CD4-positive, alpha-beta T cell (primary cell): ENCODE measurements at regions not wholly inside any gene's neighbourhood (a gene's known extent, or its start where the extent isn't known, plus 50 kb on each side); places are given as distances from the start of the nearest gene placed in this dataset.

ENCODE experiments used
- ATAC-seq: fragments of 200-7000 bp; cut with Tn5 transposase; one replicate; pipeline ENCODE4 v1.10.0; 2022; ENCODE audit warnings: mild to moderate bottlenecking; ENCODE audit not compliant: poor library complexity
- CTCF ChIA-PET: fragments of 350-600 bp; sonication (Branson Sonifier 250); formaldehyde crosslinking; loops from one replicate; lab custom pipeline; 2021; ENCODE audit warnings: antibody characterized with exemption, inconsistent platforms; lab: Charles Lee
- POLR2A ChIA-PET: fragments of 350-600 bp; sonication (Branson Sonifier 250); formaldehyde crosslinking; loops from one replicate; lab custom pipeline; 2021; ENCODE audit warnings: antibody characterized with exemption, inconsistent platforms; lab: Charles Lee
- DNase-seq, 14 experiments: peaks; one replicate each; pipeline ENCODE4 v3.0.0-alpha.2; 2013 to 2020; ENCODE audit warnings: mixed read lengths in 2 of 14
- H3K27ac ChIP-seq, 2 donors: one replicate each; pipeline versions ENCODE4 v1.5.1 to v1.7.0; 2013; ENCODE audit warnings: low read length in 2 of 2, low read depth in 1 of 2, mild to moderate bottlenecking in 1 of 2
- H3K27me3 ChIP-seq, 2 experiments: 1 replicate in 1 of 2; 2 replicates in 1 of 2; pipeline versions ENCODE4 v1.6.1 to v1.7.0; 2013; ENCODE audit warnings: low read length in 2 of 2, control low read depth in 1 of 2, mild to moderate bottlenecking in 1 of 2, moderate library complexity in 1 of 2; ENCODE audit not compliant: insufficient read depth in 2 of 2, control insufficient read depth in 1 of 2
- H3K36me3 ChIP-seq: one replicate; pipeline ENCODE4 v1.6.1; 2013; ENCODE audit warnings: low read length, control low read depth; ENCODE audit not compliant: insufficient read depth
- H3K4me1 ChIP-seq: one replicate; pipeline ENCODE4 v1.6.1; 2013; ENCODE audit warnings: low read length, control low read depth; ENCODE audit not compliant: insufficient read depth
- H3K4me3 ChIP-seq: one replicate; pipeline ENCODE4 v1.5.1; 2013; ENCODE audit warnings: mild to moderate bottlenecking, low read length, moderate library complexity
- H3K9me3 ChIP-seq, 2 experiments: 1 replicate in 1 of 2; 2 replicates in 1 of 2; pipeline versions ENCODE4 v1.6.1 to v1.7.0; 2013; ENCODE audit warnings: low read length in 2 of 2, mild to moderate bottlenecking in 2 of 2, control low read depth in 1 of 2, moderate library complexity in 1 of 2; ENCODE audit not compliant: control insufficient read depth in 1 of 2, insufficient read depth in 1 of 2
- H3K27ac Mint-ChIP-seq: one replicate; pipeline ENCODE4 v1.8.0; 2020; ENCODE audit warnings: mixed read lengths
- H3K27me3 Mint-ChIP-seq: one replicate; pipeline ENCODE4 v1.8.0; 2021; ENCODE audit warnings: mixed read lengths
- H3K36me3 Mint-ChIP-seq: one replicate; pipeline ENCODE4 v1.8.0; 2021; ENCODE audit warnings: low read depth, mixed read lengths
- H3K4me1 Mint-ChIP-seq: one replicate; pipeline ENCODE4 v1.8.0; 2021; ENCODE audit warnings: low read depth, mixed read lengths
- H3K4me3 Mint-ChIP-seq: one replicate; pipeline ENCODE4 v1.8.0; 2020; ENCODE audit warnings: mild to moderate bottlenecking, mixed read lengths
- H3K9me3 Mint-ChIP-seq: one replicate; pipeline ENCODE4 v1.8.0; 2020; ENCODE audit warnings: mixed read lengths
- intact Hi-C, 2 experiments: fragments of 100-400 bp; cut with DNase I in 1 of 2; cut with micrococcal nuclease in 1 of 2; formaldehyde crosslinking; loops; one replicate each; pipeline versions ENCODE4 v1.15.1 to v1.9.0; 2023 to 2025; cut with DNase I, micrococcal nuclease
- TF ChIP-seq, protein P1 (sequence below): fragments of 200-600 bp; IDR thresholded peaks from one replicate; pipeline ENCODE4 v1.8.0; 2022; ENCODE audit warnings: antibody characterized with exemption, mild to moderate bottlenecking

DNA sequence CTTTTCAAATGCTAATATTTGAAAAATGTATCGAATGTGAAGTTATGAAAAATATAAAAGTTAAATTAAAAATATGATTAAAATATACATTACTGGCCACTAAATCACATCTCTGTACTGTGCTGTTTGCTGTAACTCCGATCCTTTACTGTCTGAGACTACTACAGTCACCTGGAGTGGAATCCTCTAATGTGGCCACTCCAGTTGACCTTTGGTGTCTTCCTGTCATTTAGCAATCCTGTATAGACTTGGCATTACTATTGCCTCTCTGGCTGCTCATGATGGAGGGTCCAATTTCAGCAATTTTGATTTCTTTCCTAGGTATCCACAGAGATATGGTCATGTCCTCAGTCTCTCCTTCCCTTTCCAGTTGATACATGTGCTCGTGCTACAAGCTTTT, 560.0 kb downstream of the CCDC85A start:
- ChIA-PET POLR2A (no interaction called here), CTCF (no interaction called here)
- no peak overlapping the region for H3K27ac Mint-ChIP-seq
- no peaks in the 10 kb centered on the region for H3K36me3 Mint-ChIP-seq
- no peak for ATAC-seq
- no peak overlapping the region for H3K4me3 Mint-ChIP-seq
- TF ChIP-seq, protein P1, sequence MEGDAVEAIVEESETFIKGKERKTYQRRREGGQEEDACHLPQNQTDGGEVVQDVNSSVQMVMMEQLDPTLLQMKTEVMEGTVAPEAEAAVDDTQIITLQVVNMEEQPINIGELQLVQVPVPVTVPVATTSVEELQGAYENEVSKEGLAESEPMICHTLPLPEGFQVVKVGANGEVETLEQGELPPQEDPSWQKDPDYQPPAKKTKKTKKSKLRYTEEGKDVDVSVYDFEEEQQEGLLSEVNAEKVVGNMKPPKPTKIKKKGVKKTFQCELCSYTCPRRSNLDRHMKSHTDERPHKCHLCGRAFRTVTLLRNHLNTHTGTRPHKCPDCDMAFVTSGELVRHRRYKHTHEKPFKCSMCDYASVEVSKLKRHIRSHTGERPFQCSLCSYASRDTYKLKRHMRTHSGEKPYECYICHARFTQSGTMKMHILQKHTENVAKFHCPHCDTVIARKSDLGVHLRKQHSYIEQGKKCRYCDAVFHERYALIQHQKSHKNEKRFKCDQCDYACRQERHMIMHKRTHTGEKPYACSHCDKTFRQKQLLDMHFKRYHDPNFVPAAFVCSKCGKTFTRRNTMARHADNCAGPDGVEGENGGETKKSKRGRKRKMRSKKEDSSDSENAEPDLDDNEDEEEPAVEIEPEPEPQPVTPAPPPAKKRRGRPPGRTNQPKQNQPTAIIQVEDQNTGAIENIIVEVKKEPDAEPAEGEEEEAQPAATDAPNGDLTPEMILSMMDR, result no peak
- intact Hi-C loops, result loop anchor here in 1 of 2 experiments (2.0 kb wide), 1 partner anchor 75 kb away; no protein-coding TSS in a partner anchor
- Histone ChIP-seq H3K27ac (no peak overlapping the region), H3K4me3 (no peak overlapping the region), H3K4me1 (no peaks in the 10 kb centered on the region), H3K9me3 (no peaks in the 10 kb centered on the region), H3K27me3 (no peaks in the 10 kb centered on the region), H3K36me3 (no peaks in the 10 kb centered on the region)
- H3K9me3 Mint-ChIP-seq, result peaks cover 2% of the 10 kb centered on the region
- DNase-seq, result no peak
- H3K27me3 Mint-ChIP-seq, result no peaks in the 10 kb centered on the region
- H3K4me1 Mint-ChIP-seq, result no peaks in the 10 kb centered on the region

DNA sequence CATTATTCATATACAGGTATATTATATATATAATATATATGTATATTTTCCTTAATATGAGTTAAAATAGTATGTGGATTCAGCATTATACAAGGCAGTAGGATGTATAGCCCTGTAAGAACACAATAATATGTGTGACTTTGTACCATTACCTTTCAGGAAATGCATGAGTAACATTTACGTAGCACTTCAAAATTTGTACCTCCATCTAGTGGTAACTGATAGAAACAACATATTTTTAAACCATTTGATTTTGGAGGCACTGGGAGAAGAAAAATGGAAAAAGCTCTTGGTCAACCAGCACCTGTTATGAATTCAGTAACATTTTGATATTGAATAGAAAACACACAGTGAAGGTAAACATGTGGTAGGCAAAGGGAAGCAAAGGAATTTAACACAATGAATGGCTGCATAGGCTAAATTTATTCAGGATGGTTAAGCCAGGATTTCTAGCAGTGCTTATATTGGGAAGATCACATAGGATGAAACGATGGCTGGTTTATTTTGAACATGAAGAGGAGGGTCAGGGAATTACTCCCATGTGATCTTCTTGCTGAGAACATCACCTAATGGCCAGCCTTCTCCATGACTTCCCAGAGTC, 565.5 kb downstream of the CCDC85A start:
- Mint-ChIP-seq H3K27ac (no peak overlapping the region), H3K27me3 (no peaks in the 10 kb centered on the region), H3K4me1 (no peaks in the 10 kb centered on the region), H3K4me3 (no peak overlapping the region), H3K36me3 (no peaks in the 10 kb centered on the region), H3K9me3 (peaks cover 2% of the 10 kb centered on the region)
- ATAC-seq, result no peak
- Histone ChIP-seq H3K9me3 (no peaks in the 10 kb centered on the region), H3K27ac (no peak overlapping the region), H3K4me1 (no peaks in the 10 kb centered on the region), H3K4me3 (no peak overlapping the region), H3K36me3 (no peaks in the 10 kb centered on the region), H3K27me3 (no peaks in the 10 kb centered on the region)
- no peak for DNase-seq
- CTCF ChIA-PET, result no interaction called here
- TF ChIP-seq, protein P1, result no peak
- intact Hi-C loops, result no loop called here
- POLR2A ChIA-PET, result no interaction called here

DNA sequence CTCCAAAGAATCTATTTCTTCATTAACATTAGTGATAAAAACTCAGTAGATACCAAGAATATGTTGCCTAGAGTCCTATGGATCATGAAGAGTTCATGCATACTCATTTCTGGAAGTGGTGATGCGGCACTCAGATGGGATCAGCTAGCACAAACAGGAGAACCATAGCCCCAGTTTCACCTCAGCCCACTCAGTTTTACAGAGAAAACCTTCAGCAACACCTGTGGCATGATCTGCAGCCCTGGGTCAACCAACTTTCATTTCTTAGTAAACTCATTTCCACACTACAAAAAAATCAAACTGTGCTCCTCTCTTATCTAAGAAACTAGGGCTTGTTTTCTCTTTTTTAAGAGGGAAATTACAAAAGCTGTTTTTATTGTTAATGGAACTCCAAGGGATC, 569.4 kb downstream of the CCDC85A start:
- H3K9me3 ChIP-seq, result no peaks in the 10 kb centered on the region

More for the DNA sequence above, 569.4 kb downstream of the CCDC85A start:
- Histone ChIP-seq H3K4me1 (no peaks in the 10 kb centered on the region), H3K4me3 (no peak overlapping the region), H3K36me3 (no peaks in the 10 kb centered on the region), H3K27me3 (no peaks in the 10 kb centered on the region), H3K27ac (no peak overlapping the region)
- Mint-ChIP-seq H3K9me3 (peaks cover 4% of the 10 kb centered on the region), H3K27me3 (no peaks in the 10 kb centered on the region), H3K27ac (no peak overlapping the region), H3K4me3 (no peak overlapping the region), H3K36me3 (no peaks in the 10 kb centered on the region), H3K4me1 (no peaks in the 10 kb centered on the region)
- no peak for ATAC-seq
- ChIA-PET CTCF (no interaction called here), POLR2A (no interaction called here)
- DNase-seq, result no peak
- TF ChIP-seq, protein P1, result no peak
- intact Hi-C loops, result no loop called here
